Lower leg skin (tissue), 3 donors: ENCODE measurements at regions not wholly inside any gene's neighbourhood (a gene's known extent, or its start where the extent isn't known, plus 50 kb on each side); places are given as distances from the start of the nearest gene placed in this dataset.

Experiments used
- CTCF ChIP-seq, 3 donors: fragments of 450-650 bp; IDR thresholded peaks; one replicate each; pipeline ENCODE4 v1.5.1; 2016; ENCODE audit warnings: antibody characterized with exemption in 3 of 3, mild to moderate bottlenecking in 3 of 3, moderate library complexity in 2 of 3
- POLR2A ChIP-seq, 2 donors: fragments of 450-650 bp; IDR thresholded peaks; one replicate each; pipeline ENCODE4 v1.6.1; 2016 to 2017; ENCODE audit warnings: antibody characterized with exemption in 2 of 2, mild to moderate bottlenecking in 1 of 2, moderate library complexity in 1 of 2

- TF ChIP-seq CTCF (IDR thresholded peaks at IDR 0.05) = no peak
- TF ChIP-seq POLR2A (IDR thresholded peaks at IDR 0.05) = no peak
Measured at GRCh38 chr13:65724226-65724625, 1505.9 kb downstream of the PCDH9 start.
